ENCODE measurements at regions not wholly inside any gene's neighbourhood (a gene's known extent, or its start where the extent isn't known, plus 50 kb on each side); places are given as distances from the start of the nearest gene placed in this dataset.

DNA sequence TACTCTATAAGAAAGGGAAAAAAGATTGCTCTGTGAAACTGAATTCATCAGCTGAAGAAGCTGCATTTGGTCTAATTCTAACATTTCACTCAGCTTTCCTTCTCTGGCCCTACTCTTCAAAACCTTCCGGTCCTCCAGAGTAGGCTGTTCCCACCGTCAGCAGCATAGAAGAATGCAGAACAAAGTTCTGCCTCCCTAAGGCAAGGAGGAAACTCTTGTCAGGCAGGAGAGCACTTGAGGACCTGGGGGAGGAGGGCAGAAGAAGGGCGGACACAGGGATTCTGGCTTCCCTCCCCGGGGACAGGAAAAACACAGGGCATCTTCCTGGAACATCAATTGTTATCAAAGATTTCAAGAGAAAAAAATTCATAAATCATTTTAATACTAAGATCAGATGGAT is 69.2 kb upstream of the SHB start:
- TF ChIP-seq CTCF (conservative IDR thresholded peaks at IDR 0.05; ENCODE audit: low read length) (no peak), EZH2phosphoT487 (IDR thresholded peaks at IDR 0.05; ENCODE audit: borderline replicate concordance) (no peak)

Measured in Loucy (cell line).